Uterus (tissue), 2 donors: ENCODE measurements at regions not wholly inside any gene's neighbourhood (a gene's known extent, or its start where the extent isn't known, plus 50 kb on each side); places are given as distances from the start of the nearest gene placed in this dataset.

Experiments used
- POLR2A ChIP-seq, 2 donors: fragments of 450-650 bp; IDR thresholded peaks; one replicate each; pipeline ENCODE4 v1.6.1; 2016; ENCODE audit warnings: antibody characterized with exemption in 2 of 2, mild to moderate bottlenecking in 1 of 2, moderate library complexity in 1 of 2
- TF ChIP-seq, protein P1 (sequence below), 4 experiments: fragments of 200-600 bp in 2 of 4; fragments of 450-650 bp in 2 of 4; sonication (generic) in 2 of 4; IDR thresholded peaks; one replicate each; pipeline ENCODE4 v1.5.1; 2016 to 2019; ENCODE audit warnings: antibody characterized with exemption in 4 of 4, mild to moderate bottlenecking in 2 of 4, moderate library complexity in 1 of 4

DNA sequence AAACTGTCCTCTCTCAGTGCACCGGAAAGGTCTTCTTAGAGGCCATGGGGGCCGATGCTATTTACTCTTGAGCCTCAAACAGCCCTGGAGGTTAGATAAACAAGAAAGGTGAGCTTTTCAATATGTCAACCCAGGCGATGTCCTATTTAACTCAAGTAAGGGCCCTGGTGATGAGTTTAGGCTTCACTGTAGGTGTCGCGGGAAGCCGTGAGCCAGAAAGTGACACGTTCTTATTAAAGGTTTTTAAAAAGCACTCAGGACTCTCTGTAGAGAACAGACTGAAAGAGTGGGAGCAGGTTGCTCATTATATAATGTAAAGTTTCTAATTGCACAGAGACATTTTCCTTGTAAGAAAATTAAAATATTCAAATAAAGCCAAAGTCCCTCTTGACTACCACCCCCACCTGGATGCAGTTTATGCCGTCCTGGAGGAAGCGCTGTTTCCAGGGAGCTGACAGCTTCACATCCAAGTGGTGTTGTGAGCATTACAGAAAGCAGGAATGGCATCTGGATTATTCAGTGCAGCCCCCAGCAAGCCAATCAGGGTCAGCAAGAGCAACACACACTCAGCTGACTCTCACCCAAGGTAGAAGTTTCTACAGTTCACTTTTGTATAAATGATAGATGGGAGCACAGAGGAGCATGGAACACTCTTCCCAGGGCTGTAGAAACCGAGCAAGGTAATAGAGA lies 280.3 kb downstream of the DRD1 start:
- no peak for TF ChIP-seq POLR2A (IDR thresholded peaks at IDR 0.05)
- TF ChIP-seq, protein P1, sequence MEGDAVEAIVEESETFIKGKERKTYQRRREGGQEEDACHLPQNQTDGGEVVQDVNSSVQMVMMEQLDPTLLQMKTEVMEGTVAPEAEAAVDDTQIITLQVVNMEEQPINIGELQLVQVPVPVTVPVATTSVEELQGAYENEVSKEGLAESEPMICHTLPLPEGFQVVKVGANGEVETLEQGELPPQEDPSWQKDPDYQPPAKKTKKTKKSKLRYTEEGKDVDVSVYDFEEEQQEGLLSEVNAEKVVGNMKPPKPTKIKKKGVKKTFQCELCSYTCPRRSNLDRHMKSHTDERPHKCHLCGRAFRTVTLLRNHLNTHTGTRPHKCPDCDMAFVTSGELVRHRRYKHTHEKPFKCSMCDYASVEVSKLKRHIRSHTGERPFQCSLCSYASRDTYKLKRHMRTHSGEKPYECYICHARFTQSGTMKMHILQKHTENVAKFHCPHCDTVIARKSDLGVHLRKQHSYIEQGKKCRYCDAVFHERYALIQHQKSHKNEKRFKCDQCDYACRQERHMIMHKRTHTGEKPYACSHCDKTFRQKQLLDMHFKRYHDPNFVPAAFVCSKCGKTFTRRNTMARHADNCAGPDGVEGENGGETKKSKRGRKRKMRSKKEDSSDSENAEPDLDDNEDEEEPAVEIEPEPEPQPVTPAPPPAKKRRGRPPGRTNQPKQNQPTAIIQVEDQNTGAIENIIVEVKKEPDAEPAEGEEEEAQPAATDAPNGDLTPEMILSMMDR (IDR thresholded peaks at IDR 0.05) = no peak
